HG03565 (cell line): ENCODE measurements at regions not wholly inside any gene's neighbourhood (a gene's known extent, or its start where the extent isn't known, plus 50 kb on each side); places are given as distances from the start of the nearest gene placed in this dataset.

Experiments used
- ATAC-seq: cut with Tn5 transposase; IDR thresholded peaks from one replicate; pipeline ENCODE4 v1.9.1; 2021; ENCODE audit warnings: mild to moderate bottlenecking, moderate library complexity; ENCODE audit not compliant: unreplicated experiment

DNA sequence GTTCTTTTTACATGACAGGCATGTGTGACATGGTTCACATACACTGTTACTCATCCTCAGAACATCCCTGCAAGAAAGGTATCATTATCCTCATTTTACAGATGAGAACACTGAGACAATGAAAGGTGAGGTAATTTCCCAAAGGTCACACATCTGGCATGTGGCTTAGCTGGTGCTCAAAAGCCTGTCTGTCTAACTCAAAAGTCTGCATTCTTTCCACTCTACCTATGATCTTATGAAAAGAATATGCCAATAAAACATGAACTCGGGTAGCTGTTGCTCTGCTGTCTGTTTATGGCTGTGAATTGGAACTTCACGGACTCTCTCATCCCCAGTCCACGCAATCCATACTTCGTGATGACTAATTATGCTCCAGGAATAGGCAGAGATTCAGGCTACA is 79.0 kb upstream of the ODAD2 start:
- no peak for ATAC-seq

DNA sequence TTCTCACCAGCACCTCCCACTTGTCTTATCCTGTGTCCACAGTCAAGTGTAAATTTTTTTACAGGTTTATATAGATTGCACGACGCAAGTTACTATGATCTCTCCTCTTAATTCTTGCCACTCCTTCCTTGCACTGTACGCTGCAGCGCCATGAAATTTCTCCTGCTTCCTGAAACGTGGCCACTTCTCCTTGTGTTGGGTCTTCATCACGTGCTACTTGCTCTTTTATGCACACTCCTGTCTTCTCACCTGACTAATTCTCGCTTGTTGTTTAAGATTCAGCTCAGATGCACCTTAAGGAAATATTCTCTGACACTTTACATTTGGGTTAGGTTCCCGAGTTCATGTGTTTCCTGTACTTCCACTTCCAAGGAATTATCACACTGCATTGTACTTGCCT is 76.5 kb upstream of the ODAD2 start:
- no peak for ATAC-seq

DNA sequence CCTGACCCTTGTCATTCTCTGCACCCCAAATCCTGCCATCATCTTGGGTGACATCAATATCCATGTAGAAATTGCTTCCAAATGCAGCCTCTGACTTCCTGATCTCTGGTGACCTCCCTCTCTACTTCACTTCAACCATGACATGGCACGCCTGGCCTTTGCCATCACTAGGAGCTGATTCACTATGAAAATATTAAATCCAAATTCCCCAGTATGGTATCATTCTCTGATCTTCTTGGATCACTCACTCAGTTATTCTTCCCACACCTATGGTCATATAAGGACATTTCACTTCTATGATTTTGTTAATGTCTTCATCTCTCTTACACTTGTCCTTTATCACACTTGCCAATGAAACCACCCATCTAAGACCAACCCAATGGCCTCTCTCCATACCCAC is 73.7 kb upstream of the ODAD2 start:
- ATAC-seq, result no peak

DNA sequence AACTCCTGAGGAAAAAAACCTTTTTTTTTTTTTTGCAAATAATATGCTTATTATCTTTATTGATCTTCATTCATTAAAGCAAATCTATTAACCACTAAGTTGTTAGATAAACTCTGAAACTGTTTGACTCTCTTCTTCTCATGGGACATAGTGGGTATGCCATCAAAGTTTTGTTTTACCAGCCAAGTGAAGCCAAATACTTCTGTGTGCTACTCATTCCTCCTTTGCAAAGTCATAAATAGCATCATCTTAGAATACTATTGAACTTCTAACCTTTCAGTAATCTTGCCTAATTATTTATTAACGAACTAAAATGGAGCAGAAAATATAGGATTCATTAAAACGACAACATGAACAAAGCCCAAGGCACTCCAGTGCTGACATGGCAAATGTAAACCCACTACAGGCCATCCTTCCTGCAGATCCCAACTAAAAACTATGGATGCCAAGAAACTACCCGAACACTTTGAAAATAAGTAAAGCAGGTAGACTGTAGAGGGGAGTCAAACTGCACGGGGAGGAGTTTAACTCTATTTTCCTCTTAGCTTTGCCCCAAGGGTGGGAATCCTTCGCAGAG is 61.2 kb upstream of the ODAD2 start:
- ATAC-seq, result no peak

DNA sequence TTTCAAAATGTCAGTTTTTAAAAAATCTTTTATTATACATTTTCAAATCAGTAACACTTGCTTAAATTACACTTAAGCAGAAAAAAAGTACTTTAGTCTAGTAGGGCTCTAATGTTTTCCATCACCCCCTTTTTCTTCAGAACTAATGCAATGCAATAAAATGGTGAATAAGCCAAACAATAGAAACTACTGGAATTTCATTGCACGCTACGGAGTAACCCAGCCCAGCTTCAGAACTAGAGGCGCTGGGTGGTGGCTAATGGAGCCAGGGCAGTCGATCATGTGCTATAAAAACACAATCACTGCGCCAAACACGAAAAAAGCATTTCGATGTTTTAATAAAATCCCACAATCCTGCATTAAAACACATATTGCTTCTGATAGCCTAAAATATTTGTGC is 59.9 kb upstream of the ODAD2 start:
- ATAC-seq, result no peak

DNA sequence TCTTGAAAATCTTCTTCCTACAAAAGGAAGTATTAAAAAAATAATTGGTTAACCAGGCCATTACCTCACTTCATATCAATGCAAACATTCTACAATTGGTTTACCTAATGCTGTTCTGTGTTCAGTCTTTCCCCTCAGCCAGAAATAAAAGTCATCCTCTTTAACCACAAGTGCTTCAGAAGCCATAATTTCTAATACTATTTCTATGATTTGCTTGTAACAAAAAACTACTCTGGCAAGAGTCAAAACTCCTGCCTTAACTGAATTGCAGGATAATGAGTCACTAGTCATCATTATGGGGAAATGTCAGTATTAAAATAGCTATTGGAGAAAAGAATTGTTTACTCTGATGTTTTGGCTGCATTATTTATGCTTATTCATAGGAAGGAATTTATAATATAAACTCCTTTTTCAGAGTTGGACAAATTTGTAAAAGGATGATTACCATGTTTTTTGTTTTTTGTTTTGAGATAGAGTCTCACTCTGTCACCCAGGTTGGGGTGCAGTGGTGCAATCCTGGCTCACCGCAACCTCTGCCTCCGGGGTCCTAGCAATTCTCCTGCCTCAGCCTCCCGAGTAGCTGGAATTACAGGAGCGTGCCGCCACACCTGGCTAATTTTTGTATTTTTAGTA is 55.5 kb upstream of the ODAD2 start:
- ATAC-seq, result no peak

DNA sequence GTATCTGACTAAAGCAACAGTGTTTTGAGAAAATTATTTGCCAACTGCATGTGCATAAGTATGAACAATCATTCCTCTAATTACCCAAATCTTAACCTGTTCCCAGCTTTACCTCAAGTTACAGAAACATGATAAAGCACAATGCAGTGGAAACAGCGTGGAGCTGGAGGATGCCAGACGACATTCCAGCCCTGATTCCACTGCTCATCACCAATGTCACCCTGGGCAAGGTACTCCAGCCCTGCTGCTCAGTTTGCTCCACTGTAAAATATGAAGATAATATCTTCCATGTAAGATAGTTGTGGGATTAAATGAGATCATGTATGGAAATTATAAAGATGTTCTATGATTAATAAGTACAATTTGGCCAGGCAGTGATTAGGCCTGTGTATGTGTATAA is 50.4 kb upstream of the ODAD2 start:
- no peak for ATAC-seq
